Limb (tissue), 2 donors: ENCODE measurements at regions not wholly inside any gene's neighbourhood (a gene's known extent, or its start where the extent isn't known, plus 50 kb on each side); places are given as distances from the start of the nearest gene placed in this dataset.
A peak's percentile ranks its signal among the peaks of the same experiment; 100 is the strongest.

ENCODE experiments used
- DNase-seq, 2 donors: peaks; one replicate each; pipeline ENCODE4 v3.0.0-alpha.2; 2016; ENCODE audit errors: extremely low spot score in 2 of 2

GRCh38 chr4:64598066-64598465 is 188.8 kb upstream of the TECRL start:
- DNase-seq = no peak

GRCh38 chr4:64594723-64595122 is 185.5 kb upstream of the TECRL start:
- DNase-seq = no peak

DNA sequence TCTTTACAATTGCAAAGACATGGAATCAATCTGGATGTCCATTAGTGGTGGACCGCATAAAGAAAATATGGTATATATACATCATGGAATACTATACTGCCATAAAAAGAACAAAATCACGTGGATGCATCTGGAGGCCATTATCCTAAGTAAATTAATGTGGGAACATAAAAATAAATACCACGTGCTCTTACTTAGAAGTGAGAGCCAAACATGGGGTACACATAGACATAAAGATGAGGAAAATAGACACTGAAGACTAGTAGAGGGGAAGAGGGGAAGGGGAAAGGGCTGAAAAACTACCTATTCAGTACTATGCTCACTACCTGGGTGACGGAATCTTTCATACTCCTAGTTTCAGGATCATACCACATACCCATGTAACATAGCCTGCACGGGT is 179.3 kb upstream of the TECRL start:
- no peak for DNase-seq

DNA sequence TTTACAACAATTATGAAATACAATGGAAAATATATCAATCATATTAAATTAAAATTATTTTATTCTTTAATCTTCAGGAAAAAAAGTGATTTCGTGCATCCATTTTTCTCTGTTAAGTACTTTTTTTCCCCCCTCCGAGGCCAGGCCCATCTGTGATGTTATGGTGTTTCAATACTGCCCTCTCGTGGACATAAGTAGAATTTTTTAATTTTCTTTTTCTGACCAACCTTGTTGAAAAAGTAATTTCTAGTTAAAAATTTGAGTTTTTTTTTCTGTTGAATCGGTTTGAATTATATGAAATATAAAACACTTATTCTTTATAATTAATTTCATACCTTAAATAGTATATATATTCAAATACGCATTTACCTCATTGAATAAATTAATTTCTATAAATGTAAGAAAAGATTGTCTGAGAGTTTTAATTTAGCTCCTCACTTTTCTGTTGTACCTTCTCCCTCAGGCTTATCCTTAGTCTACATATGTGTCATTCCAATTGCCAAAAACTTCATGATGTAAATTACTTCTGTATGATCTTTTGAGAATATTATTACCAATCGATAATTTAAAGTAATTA is 175.8 kb upstream of the TECRL start:
- DNase-seq = peak in 1 of 2 donors; percentile 60

DNA sequence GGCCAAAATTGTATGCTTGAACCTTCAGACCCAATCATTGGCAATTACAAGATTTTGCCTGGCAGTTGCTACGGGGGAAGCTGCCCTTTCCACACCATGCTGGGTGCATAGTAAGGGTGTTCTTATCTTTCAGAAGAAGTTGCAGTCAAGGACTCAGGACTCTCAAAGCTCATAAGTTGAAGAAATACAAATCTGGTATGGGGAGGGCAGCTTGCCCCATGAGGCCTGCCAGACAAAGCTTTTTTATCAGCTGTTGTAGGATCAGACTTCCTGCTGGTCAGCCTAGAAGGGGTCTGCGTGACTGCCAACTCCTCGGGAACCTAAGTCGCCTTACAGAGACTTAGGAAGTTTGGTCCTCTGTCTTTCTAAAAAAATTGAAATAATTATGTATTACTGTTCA is 174.9 kb upstream of the TECRL start:
- no peak for DNase-seq

- DNase-seq = no peak
These were observed 173.2 kb upstream of the TECRL start for GRCh38 chr4:64582492-64582891.

- DNase-seq = no peak
These were observed 172.2 kb upstream of the TECRL start for GRCh38 chr4:64581422-64581821.

DNA sequence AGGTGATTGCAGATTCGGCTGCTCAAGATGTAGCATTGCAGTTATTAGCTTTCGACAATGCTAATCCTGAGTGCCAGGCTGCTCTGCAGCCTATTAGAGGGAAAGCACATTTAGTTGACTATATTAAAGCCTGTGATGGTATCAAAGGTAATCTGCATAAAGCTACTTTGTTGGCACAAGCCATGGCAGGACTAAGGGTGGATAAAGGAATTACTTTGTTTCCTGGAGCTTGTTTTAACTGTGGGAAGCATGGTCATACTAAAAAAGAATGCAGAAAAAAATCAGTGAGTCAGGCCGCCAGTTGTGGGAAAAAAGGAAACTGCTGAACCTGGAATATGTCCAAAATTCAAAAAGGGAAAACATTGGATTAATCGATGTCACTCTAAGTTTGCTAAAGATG is 154.9 kb upstream of the TECRL start:
- no peak for DNase-seq

- DNase-seq = no peak
These were observed 150.3 kb upstream of the TECRL start for GRCh38 chr4:64559571-64559970.

- DNase-seq = no peak
These were observed 141.9 kb upstream of the TECRL start for GRCh38 chr4:64551125-64551524.

- DNase-seq = no peak
These were observed 136.3 kb upstream of the TECRL start for GRCh38 chr4:64545593-64545992.

DNA sequence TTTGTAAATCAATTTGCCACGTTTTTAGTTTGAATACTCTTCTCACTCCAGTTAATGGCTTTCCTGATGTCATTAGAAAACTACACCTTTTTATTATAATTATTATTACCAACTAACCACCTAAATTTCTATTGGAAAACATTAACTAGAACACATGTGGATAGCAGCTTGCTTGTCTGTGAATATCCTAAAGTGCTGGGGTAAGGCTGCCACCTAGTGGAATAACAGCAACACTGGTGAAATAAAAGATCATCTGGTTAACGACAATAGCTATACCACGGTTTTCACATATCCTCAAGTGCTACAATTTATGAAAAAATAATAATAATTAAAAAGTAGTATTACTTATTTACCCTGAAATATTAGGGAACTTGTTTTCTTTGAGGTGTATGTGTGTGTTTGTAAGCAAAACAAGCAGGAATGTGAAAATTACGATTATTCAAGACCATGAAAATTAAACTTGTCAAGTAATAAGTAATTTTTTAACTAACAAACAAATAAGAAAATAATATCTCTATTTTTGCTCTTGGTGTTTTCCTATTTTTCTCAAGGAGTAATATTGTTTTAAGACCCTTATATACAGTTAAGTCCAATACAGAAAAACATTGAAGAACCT is 130.1 kb upstream of the TECRL start:
- peak; percentile 74 to 78 for DNase-seq

GRCh38 chr4:64538219-64538618 is 129.0 kb upstream of the TECRL start:
- no peak for DNase-seq

DNA sequence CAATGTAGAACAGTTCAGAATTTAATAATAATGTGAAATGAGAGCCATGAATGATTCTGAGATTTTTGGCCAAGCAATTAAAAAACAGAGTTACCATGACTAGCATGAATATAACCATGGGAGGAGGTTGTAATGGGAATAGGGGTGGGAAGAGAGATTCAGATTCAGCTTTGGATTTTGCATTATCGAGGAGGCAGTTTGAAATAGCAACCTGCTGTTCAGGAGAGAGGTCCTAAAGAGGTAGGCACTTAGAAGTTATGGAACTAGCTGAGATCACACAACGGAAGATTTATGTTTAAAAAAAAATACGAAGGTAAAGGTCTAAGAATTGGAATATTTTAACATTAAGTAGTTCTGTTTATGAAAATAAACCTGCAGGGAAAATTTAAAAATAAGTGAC is 124.4 kb upstream of the TECRL start:
- DNase-seq = no peak

GRCh38 chr4:64533159-64533558 is 123.9 kb upstream of the TECRL start:
- no peak for DNase-seq

DNA sequence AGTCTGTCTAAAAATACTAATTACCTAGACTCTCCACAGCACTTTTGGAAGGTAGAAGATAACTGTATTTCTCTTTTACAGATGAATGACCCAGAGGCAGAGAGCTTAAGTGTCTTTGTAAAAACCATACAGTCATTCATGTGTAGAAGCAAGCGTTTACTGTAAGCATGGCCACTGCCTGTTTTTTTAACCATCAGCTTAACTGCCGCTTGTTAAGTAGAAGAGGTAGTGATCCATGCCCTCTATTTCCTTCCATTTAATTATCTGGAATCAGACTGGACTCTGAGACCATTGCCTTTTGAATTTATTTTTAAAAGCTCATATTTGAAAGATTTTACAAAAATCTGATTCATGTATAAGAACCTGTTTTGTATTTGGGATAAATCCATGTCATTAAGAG is 111.2 kb upstream of the TECRL start:
- DNase-seq = no peak

GRCh38 chr4:64518600-64518999 is 109.3 kb upstream of the TECRL start:
- no peak for DNase-seq

DNA sequence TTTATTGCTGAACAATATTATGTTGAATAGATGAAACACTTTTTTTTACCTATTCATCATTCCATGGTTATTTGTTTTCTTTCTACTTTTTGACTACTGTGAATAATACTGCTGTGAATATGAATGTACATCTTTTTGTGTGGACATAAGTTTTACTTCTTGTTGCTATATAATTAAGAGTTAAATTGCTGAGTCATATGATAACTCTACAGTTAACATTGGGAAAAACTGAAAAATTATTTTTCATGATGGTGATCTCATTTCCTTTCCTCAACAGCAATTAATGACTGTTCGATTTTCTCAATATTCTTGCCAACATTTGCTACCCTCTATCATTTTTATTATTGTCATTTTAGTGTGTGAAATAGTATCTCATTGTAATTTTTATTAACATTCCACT is 106.9 kb upstream of the TECRL start:
- DNase-seq = no peak

- no peak for DNase-seq
These were observed 98.8 kb upstream of the TECRL start for GRCh38 chr4:64508089-64508488.

DNA sequence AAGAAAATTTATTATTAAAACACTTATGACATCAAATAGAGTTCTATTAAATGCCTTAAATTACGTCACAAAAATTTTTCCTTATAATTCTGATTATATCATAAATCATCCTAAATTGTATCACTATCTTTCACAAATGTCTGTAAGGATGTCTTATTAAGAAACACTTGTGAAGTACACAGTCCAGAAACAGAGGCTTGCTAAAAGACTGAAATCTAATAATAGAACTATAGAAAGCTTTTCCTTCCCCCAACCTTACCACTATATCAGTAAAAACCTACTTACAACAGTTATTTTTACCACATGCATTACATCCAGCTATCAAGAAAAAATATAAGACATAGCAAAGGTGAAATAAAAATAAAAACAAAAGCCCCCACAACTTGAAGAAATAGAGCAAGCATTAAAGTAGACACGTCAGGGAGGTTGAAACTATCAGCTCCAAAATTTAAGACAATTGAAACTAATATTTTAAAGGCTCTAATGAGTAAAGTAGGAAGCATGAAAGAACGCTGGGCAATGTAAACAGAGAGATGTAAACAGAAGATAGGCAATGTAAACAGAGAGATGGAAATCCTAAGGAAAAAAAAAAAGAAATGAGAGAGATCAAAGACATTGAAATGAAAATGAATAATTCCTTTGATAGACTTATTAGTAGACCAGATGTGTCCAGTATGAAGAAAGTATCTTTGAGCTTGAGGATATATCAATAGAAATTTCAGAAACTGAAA is 94.9 kb upstream of the TECRL start:
- no peak for DNase-seq

DNA sequence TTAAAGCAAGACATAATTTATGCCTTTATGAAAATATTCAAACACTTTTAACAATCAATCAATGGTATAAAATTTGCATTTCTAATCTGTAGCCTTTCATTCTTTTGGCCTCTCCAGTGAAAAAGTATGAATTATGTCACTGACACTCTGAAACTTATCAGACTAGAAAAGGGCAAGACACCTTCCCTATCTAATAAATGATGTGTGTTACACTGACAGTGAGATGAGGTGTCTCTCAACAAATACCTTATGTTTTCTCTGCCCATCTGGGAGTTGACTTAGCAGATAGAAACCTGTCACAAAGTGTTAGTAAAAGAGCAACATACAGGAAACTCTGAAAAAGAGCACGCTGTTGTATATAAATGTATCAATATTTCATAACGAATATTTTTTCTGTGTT is 94.2 kb upstream of the TECRL start:
- no peak for DNase-seq

- DNase-seq = no peak
These were observed 88.2 kb upstream of the TECRL start for GRCh38 chr4:64497491-64497890.

DNA sequence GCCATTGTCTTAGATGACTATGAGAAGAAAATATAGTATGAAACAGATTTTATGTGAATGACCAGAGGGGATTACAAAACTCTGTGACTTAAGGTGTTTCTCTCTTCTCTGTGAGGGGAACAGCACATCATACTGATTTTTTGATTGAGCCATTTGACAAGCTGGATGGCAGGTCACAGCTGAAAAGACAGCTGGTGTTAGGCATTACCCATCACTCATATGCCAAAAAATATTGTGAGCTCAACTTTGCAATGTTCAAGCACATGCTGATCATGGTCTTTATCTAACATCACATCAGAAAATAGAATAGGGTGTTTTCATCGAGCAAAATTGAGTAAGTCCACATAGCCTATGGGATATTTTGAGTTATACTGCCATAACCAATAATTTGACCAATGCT is 86.7 kb upstream of the TECRL start:
- DNase-seq = no peak
